H1 (cell line): ENCODE measurements at regions not wholly inside any gene's neighbourhood (a gene's known extent, or its start where the extent isn't known, plus 50 kb on each side); places are given as distances from the start of the nearest gene placed in this dataset.
"Not testable (repeated sequence)": the region's sequence is repeated elsewhere in the genome, so short reads cannot be mapped to it uniquely, and the experiment has no call there.

Experiments used
- CTCF ChIA-PET: fragments of 300-600 bp; sonication (Branson Sonifier 250); formaldehyde crosslinking; loops from one replicate; lab custom pipeline; 2021; ENCODE audit not compliant: partially characterized antibody; lab: Charles Lee
- POLR2A ChIA-PET: fragments of 300-600 bp; sonication (Branson Sonifier 250); formaldehyde crosslinking; loops from one replicate; lab custom pipeline; 2021; ENCODE audit warnings: inconsistent platforms; ENCODE audit not compliant: partially characterized antibody; lab: Charles Lee
- DNase-seq, 2 experiments: peaks; one replicate each; pipeline versions ENCODE4 v3.0.0 to v3.0.0-alpha.2; 2010 to 2022; ENCODE audit warnings: low spot score in 2 of 2, low read depth in 1 of 2, mixed read lengths in 1 of 2
- FAIRE-seq: peaks from 2 replicates; lab custom pipeline; 2011; peaks lifted over from hg19 to GRCh38; lab: Jason Lieb, UNC
- H2AFZ ChIP-seq: 2 replicates; pipeline ENCODE4 v1.8.1; 2012; ENCODE audit warnings: low read length, inconsistent platforms
- H2AK5ac ChIP-seq: 2 replicates; pipeline ENCODE4 v1.6.1; 2013; ENCODE audit warnings: low read depth, low read length
- H2BK120ac ChIP-seq: replicated peaks from 2 replicates; pipeline ENCODE3; 2013; ENCODE audit warnings: low read depth, low read length, inconsistent platforms
- H2BK12ac ChIP-seq: 2 replicates; pipeline ENCODE4 v1.6.1; 2013; ENCODE audit warnings: low read depth, low read length
- H2BK15ac ChIP-seq: 2 replicates; pipeline ENCODE4 v1.6.1; 2013; ENCODE audit warnings: low read length
- H2BK20ac ChIP-seq: 2 replicates; pipeline ENCODE4 v1.6.1; 2013; ENCODE audit warnings: low read length
- H2BK5ac ChIP-seq: 2 replicates; pipeline ENCODE4 v1.6.1; 2013; ENCODE audit warnings: low read depth, low read length
- H3K14ac ChIP-seq: 2 replicates; pipeline ENCODE4 v1.6.1; 2013; ENCODE audit warnings: inconsistent platforms; ENCODE audit not compliant: insufficient read length
- H3K18ac ChIP-seq: 2 replicates; pipeline ENCODE4 v1.6.1; 2013; ENCODE audit warnings: low read length; ENCODE audit errors: extremely low read depth
- H3K23ac ChIP-seq: 2 replicates; pipeline ENCODE4 v1.6.1; 2013; ENCODE audit warnings: inconsistent platforms; ENCODE audit not compliant: insufficient read length
- H3K23me2 ChIP-seq: 2 replicates; pipeline ENCODE4 v1.6.1; 2013; ENCODE audit warnings: low read depth, low read length
- H3K27ac ChIP-seq: 2 replicates; pipeline ENCODE4 v1.6.1; 2011; ENCODE audit warnings: low read depth, low read length, inconsistent platforms
- H3K27me3 ChIP-seq, 4 experiments: replicated peaks in 1 of 4; 1 replicate in 1 of 4; 2 replicates in 3 of 4; pipeline versions ENCODE4 v1.6.1 to v1.8.1; 2011 to 2013; ENCODE audit warnings: low read length in 3 of 4, mild to moderate bottlenecking in 3 of 4, inconsistent platforms in 2 of 4, mixed read lengths in 2 of 4, moderate library complexity in 1 of 4; ENCODE audit not compliant: control insufficient read depth in 3 of 4, insufficient read depth in 3 of 4; ENCODE audit errors: extremely low read depth in 1 of 4
- H3K36me3 ChIP-seq, 4 experiments: 2 replicates each; pipeline versions ENCODE4 v1.6.1 to v1.8.1; 2011 to 2013; ENCODE audit warnings: mild to moderate bottlenecking in 4 of 4, low read length in 3 of 4, moderate library complexity in 2 of 4, control low read depth in 1 of 4, inconsistent platforms in 1 of 4; ENCODE audit not compliant: insufficient read depth in 4 of 4, control insufficient read depth in 2 of 4
- H3K4ac ChIP-seq: replicated peaks from 2 replicates; pipeline ENCODE3; 2013; ENCODE audit warnings: low read length, low read depth, mixed read lengths, inconsistent platforms; ENCODE audit not compliant: insufficient read length
- H3K4me1 ChIP-seq, 4 experiments: replicated peaks in 1 of 4; 1 replicate in 1 of 4; 2 replicates in 3 of 4; pipeline versions ENCODE4 v1.6.1 to v1.8.1; 2011 to 2013; ENCODE audit warnings: low read length in 3 of 4, inconsistent platforms in 2 of 4, mixed read lengths in 1 of 4; ENCODE audit not compliant: insufficient read depth in 4 of 4, control insufficient read depth in 3 of 4
- H3K4me2 ChIP-seq, 2 experiments: 2 replicates each; pipeline versions ENCODE4 v1.6.1 to v1.8.1; 2011 to 2013; ENCODE audit warnings: low read depth in 2 of 2, low read length in 2 of 2, control low read depth in 1 of 2, inconsistent platforms in 1 of 2, mild to moderate bottlenecking in 1 of 2; ENCODE audit not compliant: insufficient read depth in 1 of 2
- H3K4me3 ChIP-seq, 4 experiments: fragments of 200-600, 300-600 bp in 1 of 4; sonication (generic), shearing (Covaris generic), sonication (Bioruptor Twin) in 1 of 4; 2 replicates each; pipeline versions ENCODE4 v1.5.1 to v1.8.1; 2011 to 2016; ENCODE audit warnings: low read length in 4 of 4, low read depth in 3 of 4, control low read depth in 2 of 4, inconsistent platforms in 2 of 4, mild to moderate bottlenecking in 2 of 4, mixed read lengths in 1 of 4, moderate library complexity in 1 of 4; ENCODE audit not compliant: insufficient read depth in 2 of 4; ENCODE audit errors: extremely low read depth in 1 of 4
- H3K56ac ChIP-seq: replicated peaks from 2 replicates; pipeline ENCODE3; 2013; ENCODE audit warnings: low read depth, mild to moderate bottlenecking, mixed read lengths, low read length, inconsistent platforms; ENCODE audit not compliant: insufficient read length
- H3K79me1 ChIP-seq: 2 replicates; pipeline ENCODE4 v1.6.1; 2013; ENCODE audit warnings: low read depth, low read length, control low read depth
- H3K79me2 ChIP-seq, 2 experiments: 2 replicates each; pipeline versions ENCODE4 v1.6.1 to v1.8.1; 2012 to 2013; ENCODE audit warnings: low read length in 2 of 2, mild to moderate bottlenecking in 2 of 2, inconsistent platforms in 1 of 2; ENCODE audit not compliant: insufficient read depth in 2 of 2, control insufficient read depth in 1 of 2
- H3K9ac ChIP-seq, 4 experiments: replicated peaks in 1 of 4; 1 replicate in 1 of 4; 2 replicates in 3 of 4; pipeline versions ENCODE4 v1.6.1 to v1.8.1; 2011 to 2013; ENCODE audit warnings: low read depth in 3 of 4, low read length in 3 of 4, control low read depth in 2 of 4, mild to moderate bottlenecking in 2 of 4, moderate library complexity in 2 of 4, inconsistent platforms in 1 of 4; ENCODE audit errors: extremely low read depth in 1 of 4
- H3K9me3 ChIP-seq, 2 experiments: 2 replicates each; pipeline versions ENCODE4 v1.6.1 to v1.8.1; 2012 to 2013; ENCODE audit warnings: mild to moderate bottlenecking in 2 of 2, moderate library complexity in 2 of 2, control low read depth in 1 of 2, inconsistent platforms in 1 of 2, low read depth in 1 of 2, low read length in 1 of 2, mixed read lengths in 1 of 2; ENCODE audit not compliant: insufficient read depth in 2 of 2
- H4K20me1 ChIP-seq, 2 experiments: replicated peaks in 1 of 2; 2 replicates each; pipeline versions ENCODE3 to v1.8.1; 2011 to 2013; ENCODE audit warnings: inconsistent platforms in 2 of 2, low read length in 2 of 2, mild to moderate bottlenecking in 1 of 2; ENCODE audit not compliant: insufficient read depth in 2 of 2, control insufficient read depth in 1 of 2
- H4K5ac ChIP-seq: 2 replicates; pipeline ENCODE4 v1.6.1; 2013; ENCODE audit warnings: low read length, low read depth, mixed read lengths, inconsistent platforms; ENCODE audit not compliant: insufficient read length
- H4K8ac ChIP-seq: 2 replicates; pipeline ENCODE4 v1.8.0; 2013; ENCODE audit warnings: mild to moderate bottlenecking, moderate library complexity, low read length, inconsistent platforms; ENCODE audit not compliant: insufficient read depth; ENCODE audit errors: extremely low read depth
- H4K91ac ChIP-seq: replicated peaks from 2 replicates; pipeline ENCODE3; 2013; ENCODE audit warnings: low read length, mixed read lengths, inconsistent platforms; ENCODE audit not compliant: insufficient read length
- WGBS, 2 experiments: shearing (Covaris generic) in 1 of 2; methylation state at CpG; one replicate each; pipeline versions ENCODE4 v1.1.6 to v1.1.7; 2013 to 2015; ENCODE audit warnings: low lambda C conversion rate in 2 of 2, mixed read lengths in 2 of 2, inconsistent platforms in 1 of 2, low coverage in 1 of 2, missing lambda C conversion rate in 1 of 2; ENCODE audit not compliant: insufficient replicate concordance in 2 of 2, insufficient coverage in 1 of 2, insufficient read length in 1 of 2; ENCODE audit errors: extremely low coverage in 1 of 2, missing lambda C conversion rate in 1 of 2; 5-methylcytosine and 5-hydroxymethylcytosine counted together

- H3K79me1 ChIP-seq, H3K56ac ChIP-seq, H3K18ac ChIP-seq, H3K27me3 ChIP-seq, H3K4ac ChIP-seq, H3K4me2 ChIP-seq, H3K4me3 ChIP-seq, DNase-seq, H4K20me1 ChIP-seq, H2BK20ac ChIP-seq, H3K23me2 ChIP-seq, H2BK12ac ChIP-seq, H3K14ac ChIP-seq, H2BK15ac ChIP-seq, H3K79me2 ChIP-seq, H2AFZ ChIP-seq, H2AK5ac ChIP-seq, H2BK120ac ChIP-seq, H4K5ac ChIP-seq, H2BK5ac ChIP-seq, H3K27ac ChIP-seq, CTCF ChIA-PET, H3K9me3 ChIP-seq, H3K9ac ChIP-seq, H4K91ac ChIP-seq, H3K36me3 ChIP-seq, H3K23ac ChIP-seq, POLR2A ChIA-PET, H3K4me1 ChIP-seq, H4K8ac ChIP-seq, FAIRE-seq: not testable (repeated sequence)
- WGBS, 2 experiments = 90% methylated on average over 35 of the region's 35 CpGs; no CpG with 5 or more reads in 1 of the 2 experiments
Measured at GRCh38 chr16:29186306-29187220, 201.7 kb downstream of the LAT start.

- DNase-seq, H3K4me3 ChIP-seq, H2AK5ac ChIP-seq, H3K27ac ChIP-seq, H2BK12ac ChIP-seq, POLR2A ChIA-PET, H2AFZ ChIP-seq, H3K4ac ChIP-seq, H4K20me1 ChIP-seq, H4K91ac ChIP-seq, H2BK15ac ChIP-seq, H4K8ac ChIP-seq, H3K4me2 ChIP-seq, H2BK120ac ChIP-seq, H3K27me3 ChIP-seq, H3K4me1 ChIP-seq, H3K9me3 ChIP-seq, H3K9ac ChIP-seq, H3K36me3 ChIP-seq, H3K79me1 ChIP-seq, CTCF ChIA-PET, H3K23me2 ChIP-seq, H3K14ac ChIP-seq, H4K5ac ChIP-seq, H3K18ac ChIP-seq, H2BK5ac ChIP-seq, FAIRE-seq, H2BK20ac ChIP-seq, H3K79me2 ChIP-seq, H3K23ac ChIP-seq, H3K56ac ChIP-seq: not testable (repeated sequence)
- 93% methylated on average over 7 of the region's 9 CpGs; no CpG with 5 or more reads in 1 of the 2 experiments for WGBS, 2 experiments
Measured at GRCh38 chr16:29185872-29186271, 201.0 kb downstream of the LAT start.
